Hematopoietic multipotent progenitor cell treated with erythropoietin and hydrocortisone succinate and interleukin-3 and kit ligand, for 17 days (in vitro differentiated cells): ENCODE measurements at regions not wholly inside any gene's neighbourhood (a gene's known extent, or its start where the extent isn't known, plus 50 kb on each side); places are given as distances from the start of the nearest gene placed in this dataset.

ENCODE experiments used
- DNase-seq: peaks from one replicate; pipeline ENCODE4 v3.0.0-alpha.2; 2015; ENCODE audit warnings: low spot score

DNA sequence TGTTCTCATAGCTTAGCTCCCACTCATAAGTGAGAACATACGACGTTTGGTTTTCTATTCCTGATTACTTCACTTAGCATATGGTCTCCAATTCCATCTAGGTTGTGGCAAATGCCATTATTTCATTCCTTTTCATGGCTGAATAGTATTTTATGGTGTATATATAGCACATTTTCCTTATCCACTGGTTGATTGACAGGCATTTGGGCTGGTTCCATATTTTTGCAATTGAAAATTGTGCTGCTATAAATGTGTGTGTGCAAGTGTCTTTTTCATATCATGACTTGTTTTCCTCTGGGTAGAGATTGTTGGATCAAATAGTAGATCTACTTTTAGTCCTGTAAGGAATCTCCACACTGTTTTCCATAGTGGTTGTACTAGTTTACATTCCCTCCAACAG is 133.0 kb upstream of the TAB2 start:
- no peak for DNase-seq

DNA sequence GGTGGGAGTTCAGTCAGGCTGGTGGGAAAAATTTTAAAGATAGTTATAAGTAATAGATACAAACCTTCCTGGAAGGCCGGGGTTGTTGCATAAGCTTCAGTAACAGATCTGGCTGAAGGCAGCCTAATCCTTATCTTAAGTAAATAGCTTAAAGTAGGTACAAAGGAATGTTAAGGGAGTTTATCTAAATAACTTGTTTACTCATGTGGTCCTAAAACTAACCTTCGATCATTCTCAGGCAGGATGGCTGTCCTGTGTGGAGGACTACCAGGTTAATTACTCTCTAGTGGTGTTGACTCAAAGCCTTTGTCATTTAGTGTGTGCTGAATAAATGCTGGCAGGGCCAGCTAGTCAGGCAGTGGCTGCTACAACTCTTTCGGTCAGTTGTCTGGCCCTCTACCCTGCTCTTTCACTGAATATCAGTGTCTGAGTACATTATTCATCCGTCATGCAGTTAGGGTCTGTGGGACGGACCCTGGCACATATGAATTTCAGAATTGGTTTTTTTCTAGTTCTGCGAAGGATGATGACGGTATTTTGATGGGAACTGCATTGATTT is 131.6 kb upstream of the TAB2 start:
- DNase-seq: no peak

DNA sequence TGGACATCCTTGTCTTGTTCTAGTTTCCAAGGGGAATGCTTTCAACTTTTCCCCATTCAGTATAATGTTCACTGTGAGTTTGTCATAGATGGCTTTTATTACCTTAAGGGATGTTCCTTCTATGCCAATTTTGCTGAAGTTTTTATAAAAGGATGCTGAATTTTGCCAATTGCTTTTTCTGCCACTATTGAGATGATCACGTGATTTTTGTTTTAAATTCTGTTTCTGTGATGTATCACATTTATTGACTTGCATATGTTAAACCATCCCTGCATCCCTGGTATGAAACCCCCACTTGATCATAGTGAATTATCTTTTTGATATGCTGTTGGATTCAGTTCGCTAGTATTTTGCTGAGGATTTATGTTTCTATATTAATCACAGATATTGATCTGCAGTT is 130.6 kb upstream of the TAB2 start:
- no peak for DNase-seq

DNA sequence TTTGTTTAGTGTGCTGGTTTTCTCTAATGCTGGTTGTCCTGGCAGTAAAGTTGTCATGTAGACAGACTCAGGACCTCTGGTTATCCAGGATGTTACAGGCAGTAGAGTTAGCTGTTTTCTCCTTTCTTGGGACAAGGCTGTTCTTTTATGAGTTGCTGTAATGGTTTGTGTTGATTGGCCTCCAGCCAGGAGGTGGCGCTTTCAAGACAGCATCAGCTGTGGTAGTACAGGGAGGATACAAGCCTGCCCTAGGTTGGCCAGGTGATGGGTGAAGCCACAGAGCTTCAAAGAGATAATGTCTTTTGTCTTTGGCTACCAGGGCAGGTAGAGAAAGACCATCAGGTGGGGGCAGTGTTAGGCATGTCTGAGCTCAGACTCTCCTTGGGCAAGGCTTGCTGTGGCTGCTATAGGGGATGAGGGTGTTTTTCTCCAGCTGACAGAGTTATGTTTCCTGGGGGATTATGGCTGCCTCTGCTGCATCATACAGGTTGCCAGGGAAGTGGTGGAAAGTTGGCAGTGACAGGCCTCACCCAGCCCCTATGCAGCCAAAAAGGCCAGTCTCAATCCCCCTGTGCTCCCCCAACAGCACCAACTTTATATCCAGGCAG is 127.2 kb upstream of the TAB2 start:
- DNase-seq: peak; percentile 39

DNA sequence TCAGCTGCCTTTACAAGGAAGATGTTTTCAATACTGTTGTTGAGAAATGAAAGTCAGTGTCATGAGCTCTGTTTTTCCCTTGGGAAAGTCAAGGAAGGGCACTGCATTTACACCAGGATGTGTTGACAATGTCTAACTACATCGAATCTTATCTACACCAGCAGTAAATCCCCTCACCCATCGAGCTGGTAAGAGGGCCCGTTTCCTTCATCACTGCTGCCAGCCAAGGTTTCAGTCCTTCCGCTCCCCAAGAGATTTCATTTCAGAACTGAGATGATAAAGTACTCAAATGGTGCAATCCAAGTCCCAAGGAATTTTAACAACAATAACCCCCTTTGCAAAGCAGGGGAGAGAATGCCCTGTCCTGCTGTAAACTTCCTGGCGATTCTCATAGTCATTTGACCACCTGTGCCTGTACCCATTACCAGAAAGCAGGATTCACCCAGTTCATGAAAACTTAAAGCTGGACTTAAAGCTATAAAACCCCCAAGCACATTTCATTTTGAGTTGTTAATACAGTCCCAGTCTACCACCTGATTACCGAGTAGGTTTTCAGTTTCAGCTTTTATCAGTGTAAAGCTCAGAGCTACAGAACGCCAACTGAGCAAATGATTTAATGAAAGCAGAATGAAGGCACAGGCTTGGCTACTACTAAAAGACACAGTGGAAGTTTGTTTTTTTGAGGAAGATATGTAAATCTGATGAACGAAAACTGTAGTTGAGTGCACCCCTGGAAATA is 122.5 kb upstream of the TAB2 start:
- no peak for DNase-seq

DNA sequence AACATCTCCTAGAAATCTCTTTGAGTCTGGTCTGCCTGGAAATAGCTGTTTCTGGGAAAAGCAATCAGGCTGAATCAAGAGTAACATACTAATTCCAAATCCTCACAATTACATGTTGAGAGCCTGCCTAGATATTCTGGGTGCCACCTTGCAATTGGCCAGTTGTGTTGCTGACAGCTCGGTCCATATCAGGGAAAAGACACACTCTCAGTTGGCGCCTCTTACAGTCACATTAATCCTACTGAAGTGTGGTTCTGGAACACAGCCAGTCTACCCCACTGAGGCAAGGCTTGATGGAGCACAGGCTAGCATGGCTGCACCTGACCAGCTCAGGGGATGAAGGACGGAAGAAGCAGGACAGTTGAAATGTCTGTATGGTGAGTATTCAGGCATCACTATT is 121.4 kb upstream of the TAB2 start:
- no peak for DNase-seq

DNA sequence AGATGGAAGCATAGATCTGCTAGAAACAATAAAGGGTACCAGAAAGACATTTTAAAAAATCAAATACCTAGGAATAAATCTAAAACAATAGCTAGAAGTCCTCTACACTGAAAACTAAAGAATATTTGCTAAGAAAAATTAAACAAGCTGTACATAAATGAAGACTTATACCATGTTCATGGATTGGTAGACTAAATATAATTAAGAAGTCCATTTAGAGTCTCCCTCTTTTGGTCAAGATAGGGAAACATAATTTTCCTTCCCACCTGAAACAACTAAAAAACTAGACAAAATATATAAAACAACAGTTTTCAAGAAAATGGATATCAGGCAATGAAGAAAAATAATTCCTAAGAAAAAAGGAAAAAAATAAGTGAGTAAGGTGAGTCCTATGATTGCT is 120.0 kb upstream of the TAB2 start:
- DNase-seq: no peak

DNA sequence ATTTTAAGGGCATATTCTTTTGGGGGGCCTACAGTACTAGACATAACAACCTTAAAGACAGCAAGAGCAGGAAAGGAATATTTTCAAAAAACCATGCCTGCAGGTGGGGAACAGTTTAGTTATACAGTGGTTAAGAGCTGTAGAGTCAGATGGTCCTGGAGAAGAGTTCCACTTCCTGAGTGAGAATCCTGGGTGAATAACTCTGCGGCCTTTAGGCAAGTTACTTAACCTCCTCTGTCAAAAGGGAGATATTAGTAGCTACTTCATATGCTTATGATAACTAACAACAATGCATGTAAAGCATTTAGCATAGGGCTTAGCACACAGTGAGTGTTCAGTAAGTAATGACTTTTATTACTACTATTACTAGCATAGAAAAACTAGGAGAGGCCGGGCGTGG is 119.2 kb upstream of the TAB2 start:
- DNase-seq: no peak

DNA sequence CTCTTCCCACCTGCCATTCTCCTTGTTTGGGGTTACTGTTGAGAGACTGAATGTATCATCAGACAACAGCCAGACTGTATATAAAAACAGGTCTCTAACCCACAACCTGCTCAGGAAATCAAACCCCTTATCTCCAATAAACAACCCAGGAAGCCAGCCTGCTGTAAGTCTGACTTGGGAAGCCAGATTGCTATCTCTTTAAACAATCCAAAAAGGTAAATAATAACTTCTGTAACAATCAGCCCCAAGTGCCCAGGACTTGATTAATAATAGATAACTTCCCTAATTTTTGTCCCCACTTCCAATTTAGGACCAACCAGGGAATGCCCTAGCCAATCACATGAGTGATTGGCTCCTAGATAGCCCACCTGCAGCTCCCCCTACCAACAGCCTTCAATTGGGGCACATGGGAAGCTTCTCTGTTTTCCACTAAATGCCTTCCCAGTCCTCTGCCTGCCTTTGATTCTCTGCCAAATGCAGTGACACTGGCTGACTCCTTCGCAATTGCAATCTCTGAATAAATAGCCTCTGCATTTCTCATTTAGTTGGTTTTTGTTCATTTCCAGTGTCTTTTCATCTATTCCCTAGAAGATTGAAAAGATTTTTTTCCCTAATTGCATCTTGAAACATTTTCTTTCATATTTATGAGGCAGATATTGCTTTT is 117.1 kb upstream of the TAB2 start:
- no peak for DNase-seq

DNA sequence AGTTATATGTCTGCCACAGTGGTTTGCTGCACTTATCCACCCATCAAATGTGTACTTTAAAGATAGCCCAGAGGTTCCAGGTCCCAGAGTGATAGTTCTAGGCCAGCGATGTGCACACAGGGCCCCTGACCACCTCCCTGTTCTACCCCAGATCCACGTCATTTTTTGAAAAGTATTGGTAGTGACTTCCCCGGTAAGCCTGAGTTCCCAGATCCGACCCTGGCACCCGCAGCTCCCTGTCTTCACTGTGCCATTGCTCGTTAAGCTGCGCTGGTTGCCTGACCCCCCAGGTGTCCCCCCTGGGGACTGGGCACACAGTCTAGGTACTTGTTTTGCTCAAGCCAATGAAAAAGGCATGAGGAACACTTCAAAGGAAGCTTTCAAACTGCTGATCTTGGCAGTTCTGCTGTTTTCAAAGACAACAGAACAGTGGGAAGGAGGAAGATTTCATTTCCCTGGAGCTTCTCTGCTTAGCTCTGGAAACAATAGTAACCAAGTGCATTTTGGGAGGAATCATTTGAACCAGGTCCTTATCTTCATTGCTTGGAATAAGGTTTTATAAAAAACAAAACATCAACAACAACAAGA is 116.3 kb upstream of the TAB2 start:
- DNase-seq: no peak

DNA sequence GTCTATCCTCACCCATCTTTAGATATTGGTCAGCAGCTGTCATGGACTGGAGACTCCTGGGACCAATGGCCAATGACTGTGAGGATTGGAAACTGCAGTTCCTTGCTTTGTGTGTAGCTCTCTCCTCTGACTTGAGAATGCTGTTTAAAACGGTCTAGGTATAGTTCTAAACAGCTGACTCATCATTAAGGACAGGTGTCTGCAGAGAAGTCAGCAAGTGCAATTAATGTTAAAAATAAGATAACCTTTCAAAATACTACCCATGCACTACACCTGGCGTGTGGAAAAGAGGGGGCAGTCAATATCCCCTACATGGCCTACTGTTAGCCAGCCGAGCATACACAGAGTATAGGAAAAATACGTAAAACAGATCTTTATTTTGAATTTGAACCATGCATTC is 115.4 kb upstream of the TAB2 start:
- no peak for DNase-seq

DNA sequence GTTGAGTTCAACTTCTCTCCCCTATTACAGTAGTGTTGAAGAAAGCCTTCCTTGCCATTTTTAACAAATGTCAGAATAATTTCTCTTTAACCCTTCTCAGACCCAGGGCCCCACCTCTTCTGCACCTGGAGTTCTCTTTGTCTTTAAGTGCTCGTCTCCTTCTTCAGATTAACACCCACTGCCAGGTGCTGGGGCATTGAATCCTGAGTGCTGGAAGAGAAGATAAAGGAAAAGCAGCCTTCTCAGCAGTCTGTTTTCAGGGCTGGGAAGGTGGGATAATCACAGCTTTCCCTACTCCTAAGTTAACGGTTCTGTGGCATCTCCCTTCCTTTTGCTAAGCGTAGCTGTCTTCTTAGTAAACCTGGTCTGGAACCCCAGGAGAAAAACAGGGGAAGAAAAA is 114.6 kb upstream of the TAB2 start:
- no peak for DNase-seq

DNA sequence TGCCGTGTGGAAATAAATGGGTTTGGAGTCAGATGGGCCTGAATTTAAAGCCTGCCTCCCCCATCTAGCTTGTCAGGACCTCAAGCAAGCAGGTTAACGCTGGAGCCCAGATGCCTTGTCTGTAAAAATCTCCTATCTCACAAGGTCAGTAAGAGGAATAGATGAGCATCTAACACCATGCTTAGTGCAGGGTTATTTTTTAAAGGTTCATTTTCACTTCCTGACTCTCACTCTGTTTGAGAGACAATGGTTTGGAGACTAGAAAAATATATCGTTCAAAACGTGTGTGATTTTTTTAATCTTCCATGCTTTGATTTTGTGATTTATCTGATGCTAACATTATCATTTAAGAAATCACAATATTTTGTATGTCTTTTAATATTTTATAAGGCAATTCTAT is 114.0 kb upstream of the TAB2 start:
- DNase-seq: no peak

DNA sequence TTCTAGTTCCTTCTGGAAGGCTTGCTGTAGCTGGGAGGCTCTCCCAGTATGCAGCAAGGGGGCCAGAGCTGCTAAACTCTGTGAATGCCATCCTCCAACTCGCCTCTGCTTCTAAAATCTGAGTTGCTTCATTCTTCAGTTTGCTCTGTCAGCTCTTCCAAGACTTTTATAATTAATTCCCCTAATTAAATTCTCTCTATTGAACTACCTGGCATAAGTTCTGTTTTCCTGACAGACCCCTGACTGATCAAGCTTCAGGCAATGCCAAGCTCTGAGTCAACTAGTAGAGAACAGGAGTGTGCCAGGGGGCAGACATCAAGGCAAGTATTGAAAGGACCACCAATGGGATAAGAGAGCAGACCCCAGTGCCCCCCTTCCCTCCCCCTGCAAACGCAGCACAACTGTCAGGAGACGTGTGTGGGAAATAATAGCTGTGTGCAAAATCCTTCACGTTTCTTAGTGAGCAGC is 109.3 kb upstream of the TAB2 start:
- no peak for DNase-seq

DNA sequence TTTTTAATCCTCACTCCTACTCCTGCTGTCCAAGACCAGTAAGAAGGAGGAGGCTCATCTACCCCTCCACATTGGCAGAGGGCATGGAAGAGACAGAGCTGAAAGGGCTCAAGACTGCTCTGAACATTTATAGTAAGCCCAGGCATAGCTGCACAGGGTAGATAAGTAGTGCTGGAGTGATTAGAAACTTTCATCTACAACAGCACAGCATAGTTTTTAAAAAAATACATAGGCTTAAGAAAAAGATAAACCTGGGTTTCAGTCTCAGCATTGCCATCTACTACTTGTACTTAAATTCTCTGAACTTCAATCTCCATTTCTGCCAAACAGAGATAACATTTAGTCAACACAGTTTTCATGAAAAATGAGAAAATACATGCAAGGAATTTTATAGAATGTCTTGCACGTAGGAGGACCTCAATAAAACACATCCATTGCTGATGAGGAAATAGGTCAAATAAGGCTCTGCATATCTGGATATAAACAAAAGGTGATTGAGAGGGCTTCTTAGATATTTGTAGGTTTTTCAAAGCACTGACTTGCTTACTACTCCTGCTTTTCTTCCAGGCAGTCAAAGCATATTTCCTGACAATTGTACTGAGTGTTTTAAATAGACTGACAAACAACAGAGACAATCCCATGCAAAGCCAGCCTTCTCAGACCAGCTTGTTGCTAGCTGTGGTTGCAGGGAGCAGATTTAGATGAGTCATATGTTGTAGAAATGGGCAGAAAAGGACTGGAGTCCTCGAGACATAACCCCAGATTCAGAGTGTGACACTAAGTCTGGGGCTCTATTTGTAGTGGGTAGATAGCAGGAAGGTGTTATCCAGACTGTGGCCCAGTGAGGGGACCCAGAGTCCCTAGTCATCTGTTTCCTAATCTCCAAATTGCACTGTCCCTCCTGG is 107.4 kb upstream of the TAB2 start:
- DNase-seq: no peak

DNA sequence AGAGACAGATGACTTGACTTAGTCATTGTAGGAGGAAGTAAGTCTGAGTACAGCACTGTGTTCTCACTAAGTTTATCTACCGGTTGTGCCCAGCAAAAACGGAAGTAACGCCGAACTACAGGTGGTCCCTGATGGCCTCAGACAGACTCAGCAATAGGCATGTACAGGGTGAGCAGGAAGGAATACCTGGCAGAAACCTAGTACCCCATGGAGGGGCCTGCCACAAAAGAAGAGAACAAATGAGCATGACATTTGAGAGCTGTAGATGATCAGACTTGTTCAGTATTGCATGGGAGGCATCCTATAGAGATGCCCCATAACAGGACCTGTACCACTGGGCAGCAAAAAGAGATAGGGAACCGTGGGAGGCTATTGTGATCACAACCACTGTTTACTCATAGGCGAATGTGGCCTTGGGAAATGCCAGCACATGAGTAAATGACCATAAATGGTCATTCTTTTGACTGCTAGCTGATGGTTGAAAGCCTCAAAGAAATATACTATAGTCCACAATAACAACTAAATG is 106.4 kb upstream of the TAB2 start:
- no peak for DNase-seq

DNA sequence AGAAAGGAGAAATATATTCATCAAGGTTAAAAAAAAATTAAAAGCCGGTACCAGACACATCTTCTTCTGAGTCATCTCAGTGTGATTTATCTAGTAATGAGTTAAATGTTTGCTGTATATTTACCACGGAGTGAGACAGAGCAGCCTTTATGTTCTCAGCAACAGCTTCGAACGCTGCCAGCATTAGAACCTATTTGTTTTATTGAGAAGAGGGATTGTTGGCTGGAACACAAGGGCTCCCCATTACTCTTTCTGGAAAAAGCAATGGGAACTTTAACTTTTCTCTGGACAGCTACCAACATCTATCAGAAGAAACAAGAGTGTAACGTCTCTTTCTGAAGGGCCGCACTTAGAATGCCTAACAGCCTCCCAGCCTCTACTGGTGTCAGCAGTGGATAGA is 105.3 kb upstream of the TAB2 start:
- DNase-seq: no peak

DNA sequence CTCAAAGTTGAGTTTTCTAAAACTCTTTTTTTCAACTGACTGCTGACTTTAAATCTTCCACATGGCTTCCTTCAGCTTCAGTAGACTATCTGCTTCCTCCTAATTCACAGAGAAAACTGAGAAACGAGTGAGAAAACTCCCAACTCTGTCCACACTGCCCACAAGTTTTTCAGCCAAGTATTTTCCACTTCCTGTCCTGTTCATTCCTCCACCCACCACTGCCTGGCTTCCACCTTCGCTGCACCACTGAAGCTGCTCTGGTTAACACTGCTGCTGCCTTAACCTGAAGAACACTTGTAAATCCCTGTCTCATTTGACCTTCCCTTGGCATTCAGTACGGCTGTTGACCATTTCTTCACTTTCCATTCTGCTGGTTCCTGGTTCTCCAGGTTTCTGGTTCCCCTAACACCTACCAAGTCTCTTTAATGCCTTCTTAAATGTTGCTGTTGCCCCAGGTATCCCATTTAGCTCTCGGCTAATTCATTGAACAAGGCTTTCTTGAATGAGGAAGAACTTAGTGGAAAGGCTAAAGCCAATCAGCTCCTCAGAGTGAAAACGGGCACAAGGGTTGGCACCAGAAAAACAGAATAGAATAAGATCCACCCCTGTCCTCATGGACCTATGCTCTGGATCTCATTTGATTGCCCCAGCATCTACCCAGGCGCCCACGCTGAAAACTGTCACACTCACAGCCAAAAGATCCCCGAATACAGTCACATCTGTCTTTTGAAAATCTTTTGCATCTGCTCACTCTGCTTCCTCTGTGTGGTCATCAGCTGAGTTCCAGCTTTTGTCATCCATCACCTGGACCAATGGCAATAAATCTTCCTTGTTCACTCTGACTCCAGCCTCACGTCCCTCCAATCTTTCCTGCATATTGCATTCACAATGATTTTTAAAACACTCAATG is 104.4 kb upstream of the TAB2 start:
- DNase-seq: no peak

DNA sequence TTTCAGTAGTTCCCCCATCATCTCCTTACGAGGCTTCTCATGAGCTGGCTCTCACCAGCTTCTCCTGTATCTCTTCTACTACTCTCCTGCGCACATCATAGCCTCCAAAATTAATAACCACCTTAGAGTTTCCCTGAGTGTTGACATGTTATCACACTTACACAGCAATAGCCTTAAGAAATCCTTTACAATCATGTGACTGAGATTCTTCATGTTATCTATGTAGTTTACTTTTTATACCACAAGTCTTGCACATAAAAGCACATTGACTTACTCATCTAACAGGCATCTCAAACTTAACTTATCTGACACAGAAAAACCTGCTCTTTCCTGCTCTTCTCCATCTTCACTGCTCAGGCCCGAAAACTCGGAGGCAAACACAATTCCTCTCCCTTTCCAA is 103.7 kb upstream of the TAB2 start:
- DNase-seq: no peak

DNA sequence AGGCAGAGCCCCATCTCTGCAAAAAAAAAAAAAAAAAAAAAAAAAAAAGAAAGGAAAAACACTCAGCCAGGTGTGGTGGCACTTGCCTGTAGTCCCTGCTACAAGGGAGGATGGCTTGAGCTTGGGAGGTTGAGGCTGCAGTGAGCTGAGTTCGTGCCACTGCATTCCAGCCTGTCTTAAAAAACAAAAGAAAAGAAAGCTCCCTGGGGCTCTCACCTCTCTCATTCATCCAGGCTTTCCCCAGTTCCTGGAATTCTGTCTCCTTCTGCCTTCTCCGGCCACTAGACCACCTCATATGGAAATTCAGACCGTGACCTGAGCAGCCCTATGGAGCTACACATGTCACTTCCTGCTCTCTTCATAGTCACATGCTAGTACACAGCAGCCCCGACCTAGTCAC is 101.1 kb upstream of the TAB2 start:
- no peak for DNase-seq
